Retina (tissue), 1 donor: ENCODE measurements at regions not wholly inside any gene's neighbourhood (a gene's known extent, or its start where the extent isn't known, plus 50 kb on each side); places are given as distances from the start of the nearest gene placed in this dataset.
"Not testable (repeated sequence)": the region's sequence is repeated elsewhere in the genome, so short reads cannot be mapped to it uniquely, and the experiment has no call there.

Source experiments
- DNase-seq: peaks from one replicate; pipeline ENCODE4 v3.0.0-alpha.2; 2016

DNA sequence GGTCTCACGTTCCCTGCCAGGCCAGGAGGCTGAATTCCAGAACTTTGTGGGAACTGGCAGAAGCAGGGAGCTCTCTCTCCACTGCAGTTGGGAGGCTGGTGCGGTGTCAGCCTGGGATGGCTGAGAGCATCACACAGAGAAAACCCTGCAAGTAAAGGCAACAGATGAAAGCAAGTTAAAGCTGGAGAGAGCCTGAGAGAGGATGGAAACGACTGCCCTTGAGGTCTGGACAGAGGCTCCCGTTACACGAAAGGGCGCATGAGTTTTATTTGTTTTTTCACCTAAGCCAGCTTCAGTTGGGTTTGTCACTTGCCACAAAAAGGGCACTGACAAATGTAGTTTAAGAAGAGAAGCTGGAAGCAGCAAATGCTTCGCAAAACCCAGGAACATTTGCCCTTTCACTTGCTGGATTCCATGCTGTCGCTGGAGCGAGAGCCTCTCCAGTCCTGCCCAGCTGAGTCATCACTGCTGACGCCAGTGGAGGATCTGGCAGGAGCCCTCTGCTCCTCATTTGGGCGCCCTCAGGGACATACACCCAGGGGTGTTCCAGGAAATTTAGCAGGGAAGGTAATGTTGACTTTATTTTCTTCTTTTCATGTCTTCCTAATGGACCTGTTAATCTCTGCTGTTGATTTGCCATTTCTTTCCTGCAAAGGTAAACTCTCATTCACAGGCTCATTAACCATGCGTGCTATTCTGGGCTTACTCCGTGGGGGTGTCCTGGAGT is 308.8 kb upstream of the SFSWAP start:
- DNase-seq: not testable (repeated sequence)

DNA sequence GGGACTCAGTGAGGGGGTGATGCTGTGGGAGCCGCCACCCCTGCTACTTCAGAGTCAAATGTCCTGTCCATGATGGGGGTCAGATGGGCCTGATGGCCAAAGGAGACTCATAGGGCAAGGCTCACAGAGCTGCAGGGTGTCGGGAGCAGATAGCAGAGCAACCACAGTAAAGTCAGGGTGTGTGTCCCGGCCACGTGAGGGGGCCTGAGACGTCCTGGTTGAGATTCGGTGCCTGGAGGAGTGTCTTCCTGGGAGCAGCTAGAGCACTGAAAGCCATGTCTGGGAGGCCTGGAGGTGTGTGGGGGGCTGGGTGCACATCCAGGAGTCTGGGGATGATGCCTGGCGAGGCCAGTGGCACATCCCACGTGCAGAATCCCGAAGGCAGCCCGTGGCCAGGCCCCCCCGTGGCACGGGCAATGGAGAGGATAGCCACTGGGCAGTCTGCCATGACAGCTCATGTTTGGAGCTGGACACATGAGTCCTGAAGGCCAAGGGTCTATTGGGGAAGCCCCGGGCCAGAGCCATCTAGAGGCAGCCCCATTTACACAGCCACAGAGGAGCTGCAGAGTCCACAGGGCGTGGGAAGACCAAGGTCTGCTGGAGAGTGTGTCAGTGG is 308.0 kb upstream of the SFSWAP start:
- no peak for DNase-seq

DNA sequence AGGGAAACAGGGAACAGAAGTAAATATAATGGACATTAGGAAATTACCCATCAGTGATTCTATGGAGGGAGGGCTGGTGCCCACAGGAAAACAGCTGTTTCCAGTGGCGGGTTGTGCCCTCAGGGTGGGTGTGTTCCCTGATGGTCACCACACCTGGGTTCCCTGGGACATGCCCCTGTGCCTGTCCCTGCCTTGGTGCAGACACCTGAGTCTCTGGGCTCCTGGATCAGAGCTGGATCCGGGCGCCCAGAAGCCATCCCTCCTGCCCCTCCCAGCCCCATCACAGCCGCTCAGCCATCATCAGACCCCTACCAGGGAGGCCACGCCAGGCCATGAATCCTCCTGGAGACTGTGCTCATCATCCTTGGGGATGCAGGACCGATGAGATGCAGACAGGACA is 307.2 kb upstream of the SFSWAP start:
- no peak for DNase-seq

DNA sequence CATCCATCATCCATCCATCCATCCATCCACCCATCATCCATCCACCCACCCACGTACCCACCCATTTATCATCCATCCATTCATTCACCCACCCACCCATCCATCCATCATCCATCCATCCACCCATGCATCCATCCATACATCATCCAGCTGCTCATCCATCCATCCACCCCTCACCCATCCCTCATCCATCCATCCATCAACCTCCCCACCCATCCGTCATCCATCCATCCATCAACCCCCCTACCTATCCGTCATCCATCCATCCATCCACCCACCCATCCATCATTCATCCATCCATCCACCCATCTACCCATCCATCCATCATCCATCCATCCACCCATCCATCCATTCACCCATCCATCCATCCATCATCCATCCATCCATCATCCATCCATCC is 306.2 kb upstream of the SFSWAP start:
- no peak for DNase-seq

DNA sequence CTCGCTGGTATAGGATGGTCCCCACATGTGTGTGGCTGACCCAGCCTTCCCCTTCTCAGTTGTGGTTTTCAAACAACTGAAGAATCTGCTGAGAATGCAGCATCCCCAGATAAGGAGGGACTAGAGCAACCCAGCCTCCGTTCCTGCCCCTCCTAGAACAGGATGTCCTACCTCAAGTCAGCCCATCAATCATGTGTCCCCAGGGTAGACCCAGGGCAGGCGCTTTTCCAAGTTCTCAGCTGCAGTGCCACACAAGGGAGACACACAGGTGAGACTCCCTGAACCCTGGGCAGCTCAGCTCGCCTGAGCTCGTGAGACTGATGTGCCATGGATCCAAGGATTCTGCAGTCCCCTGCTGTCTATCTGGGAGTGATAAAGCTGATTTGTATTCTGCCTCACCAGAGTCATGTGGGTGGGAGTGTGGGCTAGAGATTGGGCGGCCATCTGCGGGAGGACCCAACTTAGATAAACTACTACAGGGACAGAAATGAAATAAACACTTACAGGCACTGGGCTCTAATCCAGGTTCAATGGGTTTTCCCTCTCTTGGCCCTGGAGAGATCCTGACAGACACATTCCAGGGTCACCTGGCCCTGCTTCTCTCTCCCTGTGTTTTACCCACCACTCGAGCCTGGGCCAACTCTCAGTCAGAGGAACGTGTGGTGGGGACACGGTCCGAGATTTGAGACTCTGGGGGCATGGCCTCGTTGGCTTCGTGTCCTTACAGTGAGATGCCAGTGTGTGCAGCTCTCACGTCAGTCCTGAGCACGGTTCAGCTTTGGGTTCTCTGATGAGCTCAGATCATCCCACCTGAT is 303.5 kb upstream of the SFSWAP start:
- no peak for DNase-seq

DNA sequence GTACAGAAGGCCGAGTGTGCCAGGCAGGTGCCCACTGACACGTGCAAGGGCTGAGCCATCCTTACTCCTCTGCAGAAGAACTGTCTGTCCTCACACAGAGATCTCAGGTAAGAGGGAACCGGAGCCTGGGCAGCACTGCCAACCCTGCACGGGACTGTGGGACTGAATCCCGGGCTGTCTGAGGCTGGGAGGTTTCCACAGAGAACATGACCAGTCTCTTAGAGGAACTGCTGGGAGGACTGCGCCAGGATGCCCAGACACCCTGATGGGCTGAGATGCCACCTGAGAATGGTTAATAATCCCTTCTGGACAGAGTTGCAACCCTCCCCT is 302.9 kb upstream of the SFSWAP start:
- DNase-seq: no peak

DNA sequence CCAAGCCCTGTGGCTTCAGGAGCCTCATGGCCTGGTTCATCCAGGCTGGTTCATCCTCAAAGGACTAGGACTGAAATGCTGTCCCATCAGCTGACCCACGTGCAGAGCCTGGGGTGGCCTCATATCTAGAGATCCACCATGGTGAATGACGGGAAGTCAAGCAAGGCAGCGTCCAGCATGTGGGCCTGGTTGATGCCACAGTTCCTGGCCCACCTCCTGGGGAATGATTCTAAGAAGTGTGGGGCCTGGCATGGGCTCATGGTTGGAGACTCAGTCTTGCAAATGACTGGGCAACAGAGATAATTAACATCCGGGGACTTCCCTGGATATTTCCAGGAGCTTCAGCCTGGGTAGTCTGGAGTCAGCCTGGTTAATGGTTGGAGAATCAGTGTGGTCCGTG is 302.4 kb upstream of the SFSWAP start:
- no peak for DNase-seq

DNA sequence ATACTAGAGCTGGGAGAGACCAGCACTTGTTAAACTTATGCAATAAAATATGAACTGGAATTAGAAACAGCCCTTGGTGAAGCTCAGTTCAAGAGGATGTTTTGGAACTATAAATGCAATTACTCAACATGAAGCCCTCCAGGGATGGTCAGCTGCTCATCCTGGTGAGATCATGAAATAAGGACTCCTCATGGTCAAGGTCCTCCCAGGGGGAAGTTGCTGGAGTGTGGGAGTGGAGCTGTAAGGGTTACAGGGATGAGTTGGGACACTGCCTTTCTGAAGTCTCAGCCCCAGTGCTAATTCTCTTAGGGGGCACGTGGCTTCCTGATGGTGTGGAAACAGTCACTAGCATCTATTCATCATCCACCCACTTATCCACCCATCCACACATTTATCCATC is 301.7 kb upstream of the SFSWAP start:
- DNase-seq: no peak

DNA sequence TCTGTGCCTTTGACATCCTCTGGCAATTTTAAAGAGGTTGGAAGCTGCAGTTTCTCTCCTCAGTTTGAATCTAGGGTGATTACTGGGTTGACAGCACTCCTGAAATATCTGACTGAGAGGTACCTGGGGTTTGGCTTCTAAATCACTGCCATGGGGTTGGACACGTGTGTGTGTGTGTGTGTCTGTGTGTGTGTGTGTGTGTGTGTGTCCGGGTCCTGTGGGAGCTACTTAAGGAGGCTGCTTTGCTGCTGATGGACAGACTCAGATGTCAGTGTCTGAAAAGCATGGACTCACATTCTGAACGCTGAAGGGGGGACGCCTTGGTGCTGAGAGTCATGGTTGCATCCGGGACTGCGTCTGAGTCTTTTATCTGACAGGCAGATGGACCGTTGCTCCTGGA is 299.1 kb upstream of the SFSWAP start:
- DNase-seq: not testable (repeated sequence)

DNA sequence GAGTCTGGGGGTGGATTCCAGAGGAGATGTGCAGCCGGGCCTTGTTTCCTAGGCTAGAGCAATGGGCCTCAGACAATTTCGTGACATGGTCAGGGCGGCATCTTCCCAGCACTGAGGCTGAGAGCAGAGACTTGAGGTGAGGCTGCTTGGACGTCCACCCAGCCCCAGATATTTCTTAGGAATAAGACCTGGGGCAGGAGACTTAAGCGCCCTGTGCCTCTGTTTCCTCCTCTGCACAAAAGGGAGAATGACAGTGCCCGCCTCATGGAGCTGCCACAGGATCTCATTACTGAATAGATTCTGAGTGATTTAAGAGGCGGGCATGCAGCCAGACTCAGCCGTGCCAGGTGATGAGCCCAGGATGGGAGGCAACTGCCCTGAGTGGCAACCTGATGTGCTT is 297.9 kb upstream of the SFSWAP start:
- DNase-seq: no peak

DNA sequence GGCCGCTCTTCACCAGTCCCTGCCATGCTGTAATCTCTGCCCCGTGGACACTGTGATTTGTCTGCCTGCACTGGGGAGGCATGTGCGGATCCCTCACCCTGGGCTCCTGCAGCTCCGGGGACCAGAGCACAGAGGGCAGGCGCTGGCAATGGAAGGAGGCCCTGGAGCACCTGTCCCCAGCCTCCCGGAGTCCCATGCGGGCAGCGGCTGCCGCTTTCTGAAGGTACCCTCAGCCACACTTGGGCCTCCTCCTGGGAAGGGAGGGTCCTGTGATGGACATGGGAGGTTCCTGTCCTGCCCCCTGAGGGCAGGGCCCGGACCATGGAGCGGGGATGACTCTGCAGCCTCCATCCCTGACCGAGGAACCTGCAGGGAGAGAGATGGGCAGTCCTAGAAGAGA is 297.4 kb upstream of the SFSWAP start:
- DNase-seq: no peak

DNA sequence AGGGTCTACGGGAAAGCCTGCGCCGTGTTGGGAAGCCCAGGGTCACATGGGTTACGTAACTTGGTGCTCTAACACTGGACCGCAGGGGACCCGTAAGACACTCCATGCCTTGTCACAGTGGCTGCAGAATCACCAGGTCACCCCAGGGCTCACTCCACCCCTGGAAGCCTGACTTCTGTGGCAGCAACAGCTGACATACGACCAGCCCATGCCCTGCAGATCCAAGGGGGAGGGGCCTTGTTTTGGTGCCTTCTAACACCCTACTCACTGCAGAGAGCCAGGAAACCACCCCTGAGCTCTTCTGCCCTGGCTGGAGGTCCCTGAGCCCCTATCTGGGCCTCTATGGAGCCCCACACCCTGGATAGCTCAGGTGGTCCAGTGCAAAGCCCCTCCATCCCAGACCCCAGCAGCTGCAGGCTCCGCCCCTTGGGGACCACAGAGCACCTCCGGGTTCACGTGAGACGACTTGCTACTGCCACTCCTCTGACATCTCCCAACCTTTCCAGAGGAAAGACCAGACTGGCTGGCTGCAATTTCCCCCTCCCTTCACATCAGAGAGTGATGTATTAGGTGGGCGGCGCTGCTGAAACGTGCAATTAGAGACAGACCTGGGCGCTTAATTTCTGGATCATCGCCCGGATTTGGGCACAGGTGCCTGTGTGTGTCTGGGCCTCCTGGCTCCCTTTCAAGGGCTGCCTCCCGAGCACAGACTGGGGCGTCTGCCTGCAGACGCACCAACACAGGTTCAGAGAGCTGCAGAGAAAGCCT is 296.6 kb upstream of the SFSWAP start:
- DNase-seq: not testable (repeated sequence)

DNA sequence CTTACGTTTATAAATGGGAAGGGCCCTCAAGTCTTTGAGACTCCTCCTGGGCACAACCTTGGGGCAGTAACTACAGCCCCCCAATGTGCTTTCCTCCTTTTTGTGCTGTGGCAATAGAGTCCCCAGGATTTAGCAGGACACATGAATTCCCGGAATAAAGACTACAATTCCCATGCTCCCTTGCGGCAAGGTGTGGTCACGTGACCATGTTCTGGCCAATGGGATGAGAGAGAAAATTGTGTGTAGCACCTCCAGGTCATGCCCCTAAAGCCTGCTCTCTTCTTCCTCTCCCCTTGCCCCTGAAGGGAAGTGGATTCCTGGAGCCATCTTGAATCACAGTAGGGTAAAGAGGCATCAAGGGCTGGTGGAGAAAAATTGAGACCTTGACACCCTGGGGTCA is 295.1 kb upstream of the SFSWAP start:
- no peak for DNase-seq

DNA sequence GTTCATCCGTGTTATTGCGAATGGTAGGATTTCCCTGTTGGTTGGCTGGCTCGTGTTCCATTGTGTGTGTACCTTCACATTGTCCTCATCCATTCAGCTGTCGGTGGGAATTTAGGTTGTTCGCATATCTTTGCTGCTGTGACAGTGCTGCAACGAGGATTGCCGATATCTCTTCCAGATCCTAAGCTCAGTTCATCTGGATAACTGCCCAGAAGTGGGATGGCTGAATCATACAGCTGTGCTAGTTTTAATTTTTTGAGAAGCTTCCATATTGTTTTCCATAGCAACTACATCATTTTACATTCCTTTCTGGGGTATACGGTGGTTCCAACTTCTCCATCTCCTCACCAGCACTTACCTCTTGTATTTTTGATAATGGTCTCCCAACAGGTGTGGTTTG is 292.8 kb upstream of the SFSWAP start:
- DNase-seq: no peak

DNA sequence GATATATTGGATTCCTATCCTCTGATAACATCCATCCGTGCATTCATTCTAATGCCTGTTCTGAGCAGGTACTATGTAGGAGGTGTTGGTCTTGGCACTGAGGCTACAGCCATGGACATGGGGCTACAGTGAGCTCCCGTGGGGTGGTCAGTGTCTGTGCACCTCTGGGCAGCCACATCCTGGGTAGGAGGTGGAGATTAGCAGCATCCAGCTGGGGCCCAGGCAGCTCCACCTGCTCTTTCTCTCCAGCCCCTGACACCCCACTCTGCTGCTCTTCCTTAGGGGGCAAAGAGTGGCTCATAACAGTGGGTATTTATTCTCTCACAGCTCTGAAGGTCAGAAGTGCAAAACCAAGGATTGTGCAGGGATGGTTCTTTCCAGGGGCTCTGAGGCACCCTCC is 292.0 kb upstream of the SFSWAP start:
- no peak for DNase-seq

DNA sequence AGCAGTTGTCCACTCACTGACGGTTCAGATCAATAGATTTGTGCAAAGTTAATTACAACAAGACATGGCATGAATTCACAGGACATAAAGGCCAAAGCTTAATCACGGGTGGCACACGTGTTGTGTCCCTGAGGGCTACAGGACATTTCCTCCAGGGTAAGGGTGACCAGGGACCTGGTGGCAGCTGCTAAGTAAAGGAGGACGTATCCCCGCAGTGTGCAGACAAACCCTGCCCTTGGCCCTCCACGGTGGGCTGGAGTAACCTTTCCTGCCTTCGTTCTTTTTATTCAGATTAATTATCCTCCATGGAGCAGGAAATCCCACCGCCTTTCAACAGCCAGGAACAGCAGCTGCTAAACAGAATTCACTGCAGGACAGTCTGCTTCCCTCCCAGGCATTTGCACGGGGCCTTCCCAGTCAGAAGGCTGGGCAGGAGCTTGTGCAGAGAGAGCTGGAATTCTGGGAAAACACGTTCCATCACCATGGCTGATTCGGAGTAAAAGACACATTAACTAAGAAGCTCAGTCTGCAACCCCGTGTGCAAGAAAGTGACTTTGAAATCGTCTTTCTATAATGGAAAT is 289.9 kb upstream of the SFSWAP start:
- no peak for DNase-seq

DNA sequence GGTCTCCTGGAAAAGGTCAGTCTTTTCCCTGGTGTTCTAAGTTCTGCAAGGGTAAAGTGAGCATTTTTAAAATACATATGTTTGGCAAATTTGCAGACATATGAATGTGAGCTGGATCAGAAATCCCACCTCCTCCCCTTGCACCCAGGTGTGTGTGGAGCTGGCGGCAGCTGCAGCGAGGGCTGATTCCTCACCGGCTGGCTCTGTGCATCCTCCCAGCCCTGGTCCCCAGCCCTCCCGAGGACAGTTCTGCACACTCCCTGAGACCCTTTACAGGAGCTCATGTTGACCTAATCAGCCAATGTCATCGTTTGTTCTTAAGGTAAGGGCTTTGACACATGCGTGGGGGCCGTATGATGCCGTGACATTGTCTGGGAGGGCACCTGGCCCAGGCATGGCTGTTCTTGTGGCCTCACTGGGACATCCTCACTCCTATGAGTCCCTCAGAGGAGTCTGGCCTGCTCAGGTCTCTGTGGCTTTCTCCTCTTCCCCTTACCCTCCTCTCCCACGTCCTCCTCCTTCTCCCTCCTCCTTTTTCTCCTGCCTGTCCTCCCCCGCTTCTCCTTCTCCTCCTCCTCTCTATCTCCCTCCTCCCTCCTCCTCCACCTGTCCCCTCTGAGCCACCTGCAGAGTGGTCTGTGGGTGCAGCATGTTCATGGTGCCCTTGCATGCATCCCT is 289.2 kb upstream of the SFSWAP start:
- no peak for DNase-seq

DNA sequence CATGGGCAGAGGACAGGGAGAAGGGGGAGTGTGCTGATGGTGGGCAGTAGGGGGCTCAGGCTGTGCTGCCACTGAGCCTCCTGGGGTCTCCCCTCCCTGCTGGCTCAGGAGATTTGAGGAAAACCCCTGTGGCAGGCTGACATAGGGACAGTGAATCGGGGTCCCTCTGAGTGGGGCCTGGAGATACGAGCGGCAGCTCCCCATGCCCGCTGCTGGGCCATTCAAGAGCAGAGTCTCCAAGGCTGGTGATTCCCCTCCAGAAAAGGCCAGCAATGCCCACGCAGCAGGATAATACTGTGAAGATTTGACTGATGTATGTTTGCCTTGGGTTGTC is 288.7 kb upstream of the SFSWAP start:
- no peak for DNase-seq

DNA sequence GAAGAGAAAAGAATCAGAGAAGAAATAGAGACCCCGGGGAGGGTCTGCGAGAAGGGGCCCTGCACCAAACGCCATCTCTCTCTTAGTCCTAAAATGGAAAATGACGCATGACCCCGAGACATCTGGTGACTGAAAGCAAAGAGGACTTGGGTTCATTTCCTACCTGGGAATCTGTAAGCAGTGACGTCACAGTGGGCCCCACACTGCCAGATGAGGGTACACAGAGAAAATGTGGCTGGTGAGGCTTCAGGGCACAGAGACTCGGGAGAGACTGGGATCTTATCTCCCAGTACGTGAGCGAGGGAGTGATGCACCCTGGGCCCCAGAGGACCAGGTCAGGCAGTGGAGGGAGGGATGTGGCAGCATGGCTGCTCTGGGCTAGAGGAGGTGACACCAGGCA is 288.1 kb upstream of the SFSWAP start:
- DNase-seq: no peak

DNA sequence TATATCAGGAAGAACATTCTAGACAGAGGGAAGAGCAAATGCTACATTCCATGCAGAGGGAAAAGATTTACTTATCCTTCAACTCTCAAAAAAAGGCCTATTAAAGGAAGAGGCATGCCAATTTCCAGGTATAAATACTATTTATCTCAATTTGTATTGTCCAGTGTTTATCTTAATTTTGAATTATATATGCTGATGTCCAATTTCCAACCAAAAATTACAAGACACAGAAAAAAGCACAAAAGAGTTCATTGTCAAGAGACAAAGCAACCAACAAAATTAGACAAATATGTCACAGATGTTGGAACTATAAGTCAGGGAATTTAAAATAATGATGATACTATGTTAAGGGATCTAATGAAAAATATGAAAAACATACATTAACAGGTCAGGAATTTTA is 286.6 kb upstream of the SFSWAP start:
- DNase-seq: no peak

DNA sequence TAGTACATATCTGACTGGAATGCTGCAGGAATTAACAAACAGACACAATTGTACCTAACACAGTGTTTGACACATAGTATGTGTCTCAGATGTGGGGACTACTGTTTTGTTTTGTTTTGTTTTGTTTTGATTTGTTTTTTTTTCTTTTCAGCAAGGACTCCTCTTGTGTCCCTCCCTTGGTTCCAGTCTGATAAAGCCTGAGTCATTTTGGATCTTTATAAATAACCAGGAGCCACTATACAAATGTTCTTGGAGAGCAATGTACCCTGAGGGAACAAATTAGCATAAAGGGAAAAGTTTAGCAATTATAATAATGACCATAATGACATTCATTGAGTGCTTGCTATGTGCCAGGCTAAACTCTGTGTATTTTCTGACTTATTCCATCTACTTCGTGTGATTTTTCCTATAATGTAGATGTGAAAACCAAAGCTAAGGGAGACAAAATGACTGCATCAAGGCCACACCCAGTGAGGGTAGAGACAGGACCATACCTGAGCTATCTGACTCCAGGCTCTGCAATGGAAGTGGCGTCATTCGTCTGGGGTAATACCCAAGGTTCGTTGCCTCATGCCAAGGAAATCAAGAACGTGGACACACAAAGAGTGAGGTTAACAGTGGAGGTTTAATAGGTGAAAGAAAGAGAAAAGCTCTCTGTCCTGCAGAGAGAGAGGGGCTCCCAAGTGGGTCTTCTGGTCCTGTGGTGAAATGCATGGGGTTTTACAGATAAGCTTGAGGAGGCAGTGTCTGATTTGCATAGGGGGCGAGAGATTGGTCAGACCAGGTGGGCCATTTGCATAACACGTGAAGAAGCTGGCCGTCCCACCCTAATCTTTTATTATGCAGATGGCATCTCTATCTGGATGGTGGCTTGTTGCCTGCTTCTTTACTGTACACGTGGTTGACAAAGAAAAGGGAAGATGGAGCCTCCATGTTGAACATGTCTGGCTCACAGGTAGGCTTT is 285.5 kb upstream of the SFSWAP start:
- DNase-seq: no peak
